Keratinocyte (primary cell): ENCODE measurements at regions not wholly inside any gene's neighbourhood (a gene's known extent, or its start where the extent isn't known, plus 50 kb on each side); places are given as distances from the start of the nearest gene placed in this dataset.

Experiments used
- DNase-seq: peaks from one replicate; pipeline ENCODE4 v3.0.0-alpha.2; 2011; ENCODE audit warnings: low read depth, missing footprints, low spot score
- FAIRE-seq: peaks from 2 replicates; lab custom pipeline; 2011; peaks lifted over from hg19 to GRCh38; lab: Jason Lieb, UNC
- H2AFZ ChIP-seq: 2 replicates; pipeline ENCODE4 v1.6.0; 2012; ENCODE audit warnings: low read length, control low read depth, inconsistent platforms; ENCODE audit not compliant: control insufficient read depth
- H3K27ac ChIP-seq: 2 replicates; pipeline ENCODE4 v1.5.1; 2011; ENCODE audit warnings: low read length; ENCODE audit not compliant: control insufficient read depth, insufficient read depth
- H3K27me3 ChIP-seq: 3 replicates; pipeline ENCODE4 v1.6.0; 2011; ENCODE audit warnings: low read length; ENCODE audit not compliant: control insufficient read depth, insufficient read depth; ENCODE audit errors: extremely low read depth
- H3K36me3 ChIP-seq, 2 experiments: 2 replicates in 1 of 2; 3 replicates in 1 of 2; pipeline ENCODE4 v1.5.1; 2011; ENCODE audit warnings: low read length in 2 of 2, mild to moderate bottlenecking in 1 of 2; ENCODE audit not compliant: control insufficient read depth in 2 of 2, insufficient read depth in 2 of 2; ENCODE audit errors: extremely low read depth in 1 of 2
- H3K4me1 ChIP-seq: 3 replicates; pipeline ENCODE4 v1.5.1; 2011; ENCODE audit warnings: low read length; ENCODE audit not compliant: control insufficient read depth, insufficient read depth; ENCODE audit errors: extremely low read depth
- H3K4me2 ChIP-seq: 3 replicates; pipeline ENCODE4 v1.6.0; 2011; ENCODE audit warnings: low read depth, low read length; ENCODE audit not compliant: control insufficient read depth, insufficient read depth; ENCODE audit errors: extremely low read depth
- H3K4me3 ChIP-seq, 3 experiments: fragments of 200-600 bp in 1 of 3; sonication (generic) in 1 of 3; 2 replicates in 2 of 3; 3 replicates in 1 of 3; pipeline ENCODE4 v1.5.1; 2011 to 2016; ENCODE audit warnings: low read length in 3 of 3, mild to moderate bottlenecking in 3 of 3, control low read depth in 2 of 3, inconsistent platforms in 1 of 3, low read depth in 1 of 3, mixed read lengths in 1 of 3, mixed run types in 1 of 3, moderate library complexity in 1 of 3; ENCODE audit not compliant: control insufficient read depth in 2 of 3, insufficient read depth in 2 of 3; ENCODE audit errors: extremely low read depth in 1 of 3
- H3K79me2 ChIP-seq: 2 replicates; pipeline ENCODE4 v1.6.0; 2012; ENCODE audit warnings: low read length; ENCODE audit not compliant: control insufficient read depth, insufficient read depth
- H3K9ac ChIP-seq: 3 replicates; pipeline ENCODE4 v1.6.0; 2011; ENCODE audit warnings: low read length; ENCODE audit not compliant: control insufficient read depth, insufficient read depth; ENCODE audit errors: extremely low read depth
- H3K9me1 ChIP-seq: 3 replicates; pipeline ENCODE4 v1.6.0; 2011; ENCODE audit warnings: low read length; ENCODE audit not compliant: control insufficient read depth, insufficient read depth; ENCODE audit errors: extremely low read depth
- H3K9me3 ChIP-seq: 2 replicates; pipeline ENCODE4 v1.5.1; 2012; ENCODE audit warnings: low read depth, low read length; ENCODE audit not compliant: control insufficient read depth
- H4K20me1 ChIP-seq: 3 replicates; pipeline ENCODE4 v1.6.0; 2011; ENCODE audit warnings: low read length; ENCODE audit not compliant: control insufficient read depth, insufficient read depth; ENCODE audit errors: extremely low read depth
- EZH2 ChIP-seq: IDR thresholded peaks from one replicate; pipeline ENCODE4 v1.6.1; 2012; ENCODE audit warnings: inconsistent platforms, mild to moderate bottlenecking, low read length, moderate library complexity
- dilution Hi-C: fragments of 300-500 bp; cut with MboI; formaldehyde crosslinking; loops from one replicate; pipeline ENCODE4 v1.7.0; 2020; ENCODE audit warnings: low sequenced_read_pairs; ENCODE audit not compliant: extremely low pct_ligation_motif_present
- TF ChIP-seq, protein P1 (sequence below), 3 experiments: IDR thresholded peaks in 1 of 3; conservative IDR thresholded peaks in 1 of 3; optimal IDR thresholded peaks in 1 of 3; 2 replicates in 2 of 3; 3 replicates in 1 of 3; pipeline versions ENCODE3 to v1.5.1; 2011; ENCODE audit warnings: low read length in 3 of 3, mild to moderate bottlenecking in 3 of 3, moderate library complexity in 2 of 3, control low read depth in 1 of 3, inconsistent platforms in 1 of 3; ENCODE audit not compliant: insufficient read depth in 2 of 3; ENCODE audit errors: extremely low read depth in 1 of 3

DNA sequence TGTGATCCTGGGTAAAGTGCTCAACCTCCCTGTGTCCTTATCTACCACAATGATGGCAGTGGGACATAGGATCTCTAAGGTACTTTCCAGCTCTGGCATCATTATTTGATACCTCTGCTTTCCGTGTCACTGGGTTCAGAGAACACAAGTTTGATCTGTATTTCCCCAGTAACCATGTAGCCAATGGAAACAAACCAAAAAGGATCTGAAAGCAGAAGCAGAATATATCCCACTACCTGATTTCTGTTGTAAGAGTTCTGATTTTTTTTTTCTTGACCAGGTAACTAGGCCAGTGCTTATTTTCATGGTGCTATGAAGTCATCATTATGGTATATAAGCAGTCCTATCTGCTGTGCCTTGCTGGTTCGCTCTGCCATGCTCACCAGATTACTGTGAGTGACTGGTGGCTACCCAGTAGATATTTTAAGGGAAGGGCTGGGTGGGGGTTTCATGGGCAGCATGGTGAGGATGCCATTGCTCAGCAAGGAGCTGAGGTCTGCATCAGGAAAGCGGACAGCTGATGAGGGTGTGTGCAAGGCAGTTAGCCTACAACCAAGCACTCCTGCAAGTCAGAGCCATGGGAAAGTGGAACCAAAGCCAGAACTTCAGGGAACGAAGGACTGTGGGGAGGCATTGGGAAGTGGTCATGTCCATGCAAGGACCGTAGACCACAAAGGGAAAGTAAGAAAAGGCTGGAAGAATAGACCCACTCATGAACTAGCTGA, 104.9 kb upstream of the EDEM3 start:
- Histone ChIP-seq H3K9me1 (no peaks in the 10 kb centered on the region), H3K4me3 (no peak overlapping the region), H4K20me1 (no peaks in the 10 kb centered on the region), H3K9ac (no peak overlapping the region), H3K27me3 (no peaks in the 10 kb centered on the region), H3K79me2 (no peaks in the 10 kb centered on the region), H3K36me3 (no peaks in the 10 kb centered on the region), H3K9me3 (no peaks in the 10 kb centered on the region), H3K4me2 (no peak overlapping the region), H3K4me1 (no peaks in the 10 kb centered on the region), H2AFZ (no peak overlapping the region), H3K27ac (no peak overlapping the region)
- TF ChIP-seq, protein P1, sequence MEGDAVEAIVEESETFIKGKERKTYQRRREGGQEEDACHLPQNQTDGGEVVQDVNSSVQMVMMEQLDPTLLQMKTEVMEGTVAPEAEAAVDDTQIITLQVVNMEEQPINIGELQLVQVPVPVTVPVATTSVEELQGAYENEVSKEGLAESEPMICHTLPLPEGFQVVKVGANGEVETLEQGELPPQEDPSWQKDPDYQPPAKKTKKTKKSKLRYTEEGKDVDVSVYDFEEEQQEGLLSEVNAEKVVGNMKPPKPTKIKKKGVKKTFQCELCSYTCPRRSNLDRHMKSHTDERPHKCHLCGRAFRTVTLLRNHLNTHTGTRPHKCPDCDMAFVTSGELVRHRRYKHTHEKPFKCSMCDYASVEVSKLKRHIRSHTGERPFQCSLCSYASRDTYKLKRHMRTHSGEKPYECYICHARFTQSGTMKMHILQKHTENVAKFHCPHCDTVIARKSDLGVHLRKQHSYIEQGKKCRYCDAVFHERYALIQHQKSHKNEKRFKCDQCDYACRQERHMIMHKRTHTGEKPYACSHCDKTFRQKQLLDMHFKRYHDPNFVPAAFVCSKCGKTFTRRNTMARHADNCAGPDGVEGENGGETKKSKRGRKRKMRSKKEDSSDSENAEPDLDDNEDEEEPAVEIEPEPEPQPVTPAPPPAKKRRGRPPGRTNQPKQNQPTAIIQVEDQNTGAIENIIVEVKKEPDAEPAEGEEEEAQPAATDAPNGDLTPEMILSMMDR (optimal IDR thresholded peaks at IDR 0.05 in 1 of 3, IDR thresholded peaks at IDR 0.05 in 1 of 3, conservative IDR thresholded peaks at IDR 0.05 in 1 of 3; ENCODE audit: extremely low read depth in 1 of 3, insufficient read depth in 2 of 3, low read length in 3 of 3): no peak
- no peak for TF ChIP-seq EZH2
- dilution Hi-C loops: no loop called here
- FAIRE-seq: no peak
- no peak for DNase-seq

DNA sequence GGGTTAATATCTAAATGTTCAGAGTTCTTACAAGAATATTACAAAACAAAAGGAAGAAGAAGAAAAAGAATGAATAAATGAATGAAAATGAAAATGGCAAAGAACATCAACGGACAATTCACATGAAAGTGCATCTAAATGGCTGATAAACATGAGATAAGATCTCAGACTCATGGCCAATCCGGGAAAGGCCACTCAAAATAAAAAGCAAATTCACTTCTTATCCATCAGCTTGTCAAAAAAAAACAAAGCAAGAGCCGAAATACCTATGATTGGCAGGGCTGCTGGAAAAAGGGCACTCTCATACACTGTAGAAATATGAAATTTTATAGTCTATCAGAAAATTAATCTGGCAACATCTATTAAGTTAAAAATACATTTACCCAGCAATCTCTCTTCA, 103.6 kb upstream of the EDEM3 start:
- TF ChIP-seq, protein P1 (optimal IDR thresholded peaks at IDR 0.05 in 1 of 3, IDR thresholded peaks at IDR 0.05 in 1 of 3, conservative IDR thresholded peaks at IDR 0.05 in 1 of 3; ENCODE audit: extremely low read depth in 1 of 3, insufficient read depth in 2 of 3, low read length in 3 of 3): no peak
- no peak for TF ChIP-seq EZH2
- FAIRE-seq: no peak

More for the DNA sequence above, 103.6 kb upstream of the EDEM3 start:
- Histone ChIP-seq H3K4me1 (no peaks in the 10 kb centered on the region), H3K4me2 (no peak overlapping the region), H3K36me3 (no peaks in the 10 kb centered on the region), H3K9me3 (no peaks in the 10 kb centered on the region), H3K9ac (no peak overlapping the region), H3K27ac (no peak overlapping the region), H3K27me3 (no peaks in the 10 kb centered on the region), H3K4me3 (no peak overlapping the region), H4K20me1 (no peaks in the 10 kb centered on the region), H3K9me1 (no peaks in the 10 kb centered on the region), H3K79me2 (no peaks in the 10 kb centered on the region), H2AFZ (no peak overlapping the region)
- no peak for DNase-seq
- dilution Hi-C loops: no loop called here
